Endothelial cell of umbilical vein (primary cell): ENCODE measurements at regions not wholly inside any gene's neighbourhood (a gene's known extent, or its start where the extent isn't known, plus 50 kb on each side); places are given as distances from the start of the nearest gene placed in this dataset.

ENCODE experiments used
- EZH2 ChIP-seq: IDR thresholded peaks from 2 replicates; pipeline ENCODE4 v1.6.1; 2012; ENCODE audit warnings: borderline replicate concordance, low read depth, mild to moderate bottlenecking, moderate library complexity, low read length, inconsistent platforms; ENCODE audit not compliant: severe bottlenecking
- POLR2A ChIP-seq: IDR thresholded peaks from 2 replicates; pipeline ENCODE4 v1.6.1; 2012; ENCODE audit warnings: low read depth, mild to moderate bottlenecking, control low read depth, low read length
- POLR2AphosphoS5 ChIP-seq: IDR thresholded peaks from 2 replicates; pipeline ENCODE4 v1.6.1; 2012; ENCODE audit warnings: low read depth, mild to moderate bottlenecking, control low read depth, low read length, moderate library complexity; ENCODE audit not compliant: insufficient read depth
- TF ChIP-seq, protein P1 (sequence below), 2 donors: IDR thresholded peaks; 1 replicate in 1 of 2; 2 replicates in 1 of 2; pipeline ENCODE4 v1.5.1; 2011; ENCODE audit warnings: low read length in 2 of 2, mild to moderate bottlenecking in 2 of 2, moderate library complexity in 2 of 2, control low read depth in 1 of 2, inconsistent platforms in 1 of 2, low read depth in 1 of 2; ENCODE audit not compliant: insufficient read depth in 1 of 2; ENCODE audit errors: extremely low read depth in 1 of 2

DNA sequence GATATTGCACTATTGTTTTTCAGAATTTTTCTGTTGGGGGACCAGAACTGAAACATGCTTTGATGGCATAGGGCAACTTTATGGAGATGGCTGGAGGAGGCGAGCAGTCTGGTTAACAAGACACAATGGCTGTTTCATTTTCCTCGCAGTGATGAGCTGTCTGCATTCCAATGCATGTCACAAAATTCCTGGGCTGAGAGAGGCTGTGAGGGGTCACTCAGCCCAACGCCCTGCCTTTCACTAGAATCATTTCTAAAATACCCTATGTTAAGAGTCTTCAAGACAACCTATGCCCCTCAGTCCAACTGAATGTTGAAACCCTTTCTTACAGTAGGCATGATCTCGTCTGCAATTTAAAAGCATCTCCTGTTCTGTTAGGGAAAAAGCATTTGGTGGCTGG is 1090.0 kb downstream of the BCL11A start:
- TF ChIP-seq, protein P1, sequence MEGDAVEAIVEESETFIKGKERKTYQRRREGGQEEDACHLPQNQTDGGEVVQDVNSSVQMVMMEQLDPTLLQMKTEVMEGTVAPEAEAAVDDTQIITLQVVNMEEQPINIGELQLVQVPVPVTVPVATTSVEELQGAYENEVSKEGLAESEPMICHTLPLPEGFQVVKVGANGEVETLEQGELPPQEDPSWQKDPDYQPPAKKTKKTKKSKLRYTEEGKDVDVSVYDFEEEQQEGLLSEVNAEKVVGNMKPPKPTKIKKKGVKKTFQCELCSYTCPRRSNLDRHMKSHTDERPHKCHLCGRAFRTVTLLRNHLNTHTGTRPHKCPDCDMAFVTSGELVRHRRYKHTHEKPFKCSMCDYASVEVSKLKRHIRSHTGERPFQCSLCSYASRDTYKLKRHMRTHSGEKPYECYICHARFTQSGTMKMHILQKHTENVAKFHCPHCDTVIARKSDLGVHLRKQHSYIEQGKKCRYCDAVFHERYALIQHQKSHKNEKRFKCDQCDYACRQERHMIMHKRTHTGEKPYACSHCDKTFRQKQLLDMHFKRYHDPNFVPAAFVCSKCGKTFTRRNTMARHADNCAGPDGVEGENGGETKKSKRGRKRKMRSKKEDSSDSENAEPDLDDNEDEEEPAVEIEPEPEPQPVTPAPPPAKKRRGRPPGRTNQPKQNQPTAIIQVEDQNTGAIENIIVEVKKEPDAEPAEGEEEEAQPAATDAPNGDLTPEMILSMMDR (IDR thresholded peaks at IDR 0.05; ENCODE audit: extremely low read depth in 1 of 2, insufficient read depth in 1 of 2, low read depth in 1 of 2, low read length in 2 of 2): no peak
- TF ChIP-seq POLR2A (no peak), POLR2AphosphoS5 (no peak), EZH2 (no peak)
